ENCODE measurements at regions not wholly inside any gene's neighbourhood (a gene's known extent, or its start where the extent isn't known, plus 50 kb on each side); places are given as distances from the start of the nearest gene placed in this dataset.

DNA sequence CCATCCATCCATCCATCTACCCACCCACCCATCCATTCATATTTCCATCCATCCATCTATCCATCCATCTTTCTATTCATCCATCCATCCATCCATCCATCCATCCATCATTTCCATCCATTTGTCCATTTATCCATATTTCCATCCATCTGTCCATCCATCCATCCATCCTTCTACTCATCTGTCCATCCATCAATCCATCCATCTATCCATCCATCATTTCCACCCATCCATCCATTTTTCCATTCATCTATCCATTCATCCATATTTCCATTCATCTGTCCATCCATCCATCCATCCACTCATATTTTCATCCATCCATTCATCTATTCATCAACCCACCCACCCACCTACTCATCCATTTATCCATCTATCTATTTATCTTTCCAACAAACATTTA, 229.6 kb downstream of the TEX29 start:
- Histone ChIP-seq H3K79me2 (ENCODE audit: insufficient read depth, low read length) (no peaks in the 10 kb centered on the region), H4K5ac (ENCODE audit: insufficient read length, low read depth, low read length) (no peak overlapping the region), H2BK5ac (ENCODE audit: insufficient read length, low read length) (no peak overlapping the region), H3K14ac (ENCODE audit: insufficient read depth, low read length) (no peak overlapping the region), H2BK15ac (ENCODE audit: low read depth, low read length) (no peak overlapping the region), H3K4me2 (ENCODE audit: insufficient read depth, insufficient read length, low read length) (no peak overlapping the region), H3K27ac (ENCODE audit: insufficient read length, low read depth, low read length) (no peak overlapping the region), H4K91ac (ENCODE audit: insufficient read length, low read depth, low read length) (no peak overlapping the region), H3K4ac (ENCODE audit: low read depth, low read length) (no peak overlapping the region), H2BK120ac (ENCODE audit: low read depth, low read length, poor library complexity, severe bottlenecking) (no peak overlapping the region), H2AK5ac (ENCODE audit: insufficient read length, low read length) (no peak overlapping the region), H3K23me2 (ENCODE audit: insufficient read length, low read depth, low read length, poor library complexity, severe bottlenecking) (no peaks in the 10 kb centered on the region), H3T11ph (ENCODE audit: low read length) (no peak overlapping the region), H2BK20ac (ENCODE audit: low read depth, low read length, poor library complexity, severe bottlenecking) (no peak overlapping the region), H3K56ac (ENCODE audit: insufficient read length, low read depth, low read length) (no peak overlapping the region), H3K27me3 (ENCODE audit: insufficient read depth, low read length) (no peaks in the 10 kb centered on the region), H2AFZ (ENCODE audit: low read length) (no peak overlapping the region), H4K8ac (replicated peaks; ENCODE audit: insufficient read length, low read depth, low read length) (no peak overlapping the region), H3K9ac (ENCODE audit: extremely low read depth, insufficient read length, low read length) (no peak overlapping the region), H3K9me3 (ENCODE audit: control insufficient read depth, low read depth, low read length) (no peaks in the 10 kb centered on the region), H3K4me1 (ENCODE audit: insufficient read depth, low read length) (no peaks in the 10 kb centered on the region), H3K18ac (ENCODE audit: insufficient read length, low read depth, low read length) (no peak overlapping the region), H2BK12ac (ENCODE audit: insufficient read length, low read depth, low read length) (no peak overlapping the region), H3K23ac (ENCODE audit: insufficient read length, low read depth, low read length) (no peak overlapping the region), H4K20me1 (ENCODE audit: control insufficient read depth, insufficient read depth, insufficient read length) (no peaks in the 10 kb centered on the region), H3K79me1 (ENCODE audit: insufficient read depth, low read depth, low read length, poor library complexity, severe bottlenecking) (no peaks in the 10 kb centered on the region)
- no peaks in the 10 kb centered on the region; a peak in 1 of 4 replicates for H3K4me1 Mint-ChIP-seq
- H3K36me3 Mint-ChIP-seq (ENCODE audit: insufficient read depth in 1 of 3, low read depth in 3 of 3): no peaks in the 10 kb centered on the region
- peaks cover 20% of the 10 kb centered on the region for H3K27me3 Mint-ChIP-seq (ENCODE audit: low read depth)
- no peak overlapping the region for H3K27ac Mint-ChIP-seq
- H3K4me3 Mint-ChIP-seq: no peak overlapping the region; a peak in 1 of 5 replicates
- TF ChIP-seq CTCF (conservative IDR thresholded peaks at IDR 0.05): no peak
- H3K9me3 Mint-ChIP-seq: no peaks in the 10 kb centered on the region; a peak in 1 of 5 replicates
- DNase-seq: no peak
